GM21447 (cell line): ENCODE measurements at regions not wholly inside any gene's neighbourhood (a gene's known extent, or its start where the extent isn't known, plus 50 kb on each side); places are given as distances from the start of the nearest gene placed in this dataset.
"Not testable (repeated sequence)": the region's sequence is repeated elsewhere in the genome, so short reads cannot be mapped to it uniquely, and the experiment has no call there.

Source experiments
- ATAC-seq: cut with Tn5 transposase; IDR thresholded peaks from one replicate; pipeline ENCODE4 v1.9.1; 2021; ENCODE audit not compliant: unreplicated experiment

- ATAC-seq, result no peak
Observed at GRCh38 chr4:83926950-83927349, 391.0 kb downstream of the GPAT3 start.

DNA sequence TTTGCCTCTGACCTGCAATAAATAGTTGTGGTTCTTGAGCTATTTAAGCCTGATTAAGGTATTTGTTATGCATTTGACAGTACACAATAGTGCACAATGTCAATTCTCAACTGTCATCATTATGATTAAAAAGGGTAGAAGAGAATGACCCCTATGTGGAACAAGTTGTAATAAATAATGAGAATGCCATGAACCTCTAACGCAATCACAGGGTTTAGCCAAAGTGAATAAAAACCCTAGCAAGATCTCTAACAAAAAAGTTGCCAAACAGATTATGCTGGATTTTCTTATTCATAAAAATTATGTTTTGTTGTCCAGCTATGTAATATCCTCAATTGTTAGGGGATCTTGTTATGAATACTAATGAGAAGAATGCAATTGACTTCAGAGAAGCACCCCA, 387.4 kb downstream of the GPAT3 start:
- ATAC-seq, result no peak

GRCh38 chr4:83922402-83922801, 386.5 kb downstream of the GPAT3 start:
- no peak for ATAC-seq

DNA sequence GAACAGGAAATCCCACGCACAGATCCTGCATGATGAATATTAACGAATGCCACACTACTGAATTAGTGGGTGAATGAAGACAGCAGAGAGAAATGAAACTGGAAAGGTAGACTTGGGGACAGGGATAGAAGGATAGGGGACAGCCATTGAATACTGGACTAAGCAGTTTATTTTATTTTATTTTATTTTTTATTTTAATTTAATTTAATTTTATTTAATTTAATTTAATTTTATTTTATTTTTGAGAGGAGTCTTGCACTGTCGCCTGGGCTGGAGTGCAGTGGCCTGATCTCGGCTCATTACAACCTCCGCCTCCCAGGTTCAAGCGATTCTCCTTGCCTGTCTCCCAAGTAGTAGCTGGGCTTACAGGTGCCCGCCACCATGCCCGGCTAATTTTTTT, 385.2 kb downstream of the GPAT3 start:
- ATAC-seq, result no peak

DNA sequence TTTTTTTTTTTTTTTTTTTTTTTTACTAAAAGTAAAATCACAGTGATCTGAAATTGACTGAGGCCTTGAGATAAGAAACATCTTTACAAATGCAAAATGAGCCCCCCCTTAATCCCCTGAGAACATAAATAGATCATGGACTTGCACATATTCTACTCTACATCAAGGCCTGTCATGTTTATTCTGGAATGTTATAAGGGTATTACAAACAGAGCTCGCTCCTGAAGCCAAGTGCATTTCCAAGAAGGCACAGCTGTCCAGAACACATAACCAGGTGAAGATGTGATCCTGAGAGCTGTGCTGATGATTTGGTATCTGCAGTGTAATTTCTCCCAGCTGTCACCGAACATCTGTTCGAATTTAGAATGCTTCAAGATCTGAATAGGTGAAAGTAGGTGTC, 384.5 kb downstream of the GPAT3 start:
- ATAC-seq, result no peak

DNA sequence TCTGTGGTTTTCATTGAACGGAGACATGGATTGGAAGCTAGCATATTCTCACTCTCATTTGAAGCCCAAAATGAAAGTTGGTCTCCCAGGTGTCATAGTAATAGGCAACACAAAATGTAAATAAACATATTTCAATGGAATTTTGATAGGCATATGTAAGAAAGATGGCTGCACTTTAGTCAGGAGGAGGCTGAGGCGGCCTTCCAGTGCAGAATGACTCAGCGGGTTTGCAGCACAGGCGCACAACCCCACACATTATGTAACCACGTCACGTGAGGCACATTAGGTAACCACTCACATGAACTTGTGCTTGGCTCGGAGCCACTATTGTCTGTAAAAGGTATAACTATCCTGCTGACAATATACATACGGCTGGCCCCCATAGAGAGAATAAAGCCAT, 381.7 kb downstream of the GPAT3 start:
- no peak for ATAC-seq

- ATAC-seq, result no peak
Observed at GRCh38 chr4:83910693-83911092, 374.8 kb downstream of the GPAT3 start.

GRCh38 chr4:83906561-83906960, 370.7 kb downstream of the GPAT3 start:
- ATAC-seq, result no peak

GRCh38 chr4:83905952-83906351, 370.0 kb downstream of the GPAT3 start:
- no peak for ATAC-seq

- not testable (repeated sequence) for ATAC-seq
Observed at GRCh38 chr4:83903740-83904139, 367.8 kb downstream of the GPAT3 start.

DNA sequence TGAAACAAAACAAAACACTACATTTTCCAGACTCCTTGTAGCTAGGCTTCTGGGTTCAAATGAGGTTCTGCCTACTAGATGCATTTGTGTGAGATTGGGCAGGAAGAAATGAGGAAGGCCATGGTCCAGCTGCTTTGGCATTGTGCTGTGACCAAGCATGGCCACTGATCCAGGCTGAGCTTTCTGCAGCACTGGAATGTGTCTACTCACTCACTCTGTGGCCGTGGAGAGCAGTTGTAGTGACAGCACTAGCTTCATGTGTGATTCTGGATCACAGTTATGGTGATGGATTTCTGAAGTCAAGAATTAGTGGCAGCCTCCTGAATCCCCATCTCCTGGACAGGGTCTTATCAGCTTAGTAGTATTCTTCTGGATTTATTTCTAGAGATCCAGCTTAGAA, 358.9 kb downstream of the GPAT3 start:
- no peak for ATAC-seq

GRCh38 chr4:83890816-83891215, 354.9 kb downstream of the GPAT3 start:
- ATAC-seq, result no peak

DNA sequence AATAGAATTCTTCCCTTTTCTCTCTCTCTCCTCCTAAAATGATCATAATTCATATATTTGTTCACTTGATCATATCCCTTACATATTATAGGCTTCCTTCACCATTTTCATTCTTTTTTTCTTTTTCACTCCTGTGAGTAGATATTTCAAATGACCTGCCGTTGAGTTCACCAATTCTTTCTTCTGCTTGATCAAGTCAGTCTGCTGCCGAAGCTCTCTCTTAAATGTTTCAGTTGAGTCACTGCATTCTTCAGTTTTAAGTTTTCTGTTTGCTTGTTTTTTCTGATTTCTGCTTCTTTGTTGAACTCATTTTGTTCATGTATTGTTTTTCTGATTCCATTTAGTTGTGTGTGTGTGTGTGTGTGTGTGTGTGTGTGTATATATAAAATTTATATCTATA, 354.3 kb downstream of the GPAT3 start:
- no peak for ATAC-seq

GRCh38 chr4:83889802-83890201, 353.9 kb downstream of the GPAT3 start:
- ATAC-seq, result no peak

DNA sequence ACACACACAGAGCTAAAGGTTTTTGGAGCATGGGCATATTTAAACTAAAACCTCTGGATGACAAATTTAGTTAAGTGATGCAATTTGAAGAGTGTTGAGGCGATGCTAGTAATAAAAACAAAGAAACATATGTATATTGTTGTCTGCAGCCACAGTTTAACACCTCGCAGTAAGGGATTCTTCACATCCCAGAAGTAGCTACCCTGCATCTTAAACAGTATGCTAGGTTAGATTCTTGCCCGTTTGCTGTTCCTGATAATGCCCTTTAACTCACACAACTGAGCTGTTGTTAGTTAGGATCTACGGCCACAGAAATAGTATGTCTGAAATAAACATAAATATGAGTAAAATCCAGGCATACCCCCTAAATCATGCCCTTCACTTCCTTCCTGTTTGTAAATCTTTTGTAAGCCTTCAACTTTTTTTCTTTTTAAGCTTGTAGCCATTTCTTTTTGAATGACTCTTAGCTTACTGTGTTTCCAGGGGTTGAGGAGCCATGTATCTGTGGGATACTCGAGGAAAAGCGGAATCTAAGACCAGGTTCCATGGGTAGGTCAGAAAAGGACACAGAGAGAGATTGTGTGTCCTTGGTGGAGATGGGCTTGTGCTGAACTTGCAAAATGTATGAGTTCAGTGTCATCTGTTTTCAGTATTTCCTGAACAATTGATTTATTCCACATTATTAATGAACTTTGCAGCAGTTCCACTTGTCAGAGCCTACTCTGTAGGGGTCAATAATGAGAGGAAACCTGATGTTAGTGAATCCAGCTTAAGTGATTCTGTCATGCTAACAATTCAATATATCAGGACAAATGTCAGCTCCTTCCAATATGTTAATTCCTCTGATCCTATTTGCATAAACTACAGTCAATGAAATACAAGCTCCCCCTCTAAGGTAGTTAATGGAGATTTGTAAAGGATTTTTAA, 349.6 kb downstream of the GPAT3 start:
- ATAC-seq, result no peak

- no peak for ATAC-seq
Observed at GRCh38 chr4:83876047-83876446, 340.1 kb downstream of the GPAT3 start.

DNA sequence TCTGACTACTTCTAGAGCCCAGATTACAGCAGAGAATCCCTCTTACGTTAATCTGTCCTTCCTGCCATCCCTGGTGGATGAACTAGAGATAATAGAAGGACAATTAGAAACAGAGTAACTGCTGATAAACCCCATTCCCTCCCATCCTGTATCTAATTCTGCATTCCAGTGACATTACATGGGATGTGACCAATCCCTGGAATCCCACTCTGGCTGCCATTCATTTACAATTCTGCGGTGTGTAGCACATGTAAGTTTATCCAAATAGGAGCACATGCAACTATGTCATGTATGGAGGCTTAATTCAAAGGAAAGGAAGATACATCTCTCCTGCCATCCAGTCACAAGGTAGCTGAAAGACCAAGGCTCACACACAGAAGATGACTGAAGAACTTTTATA, 339.5 kb downstream of the GPAT3 start:
- ATAC-seq, result no peak

GRCh38 chr4:83873996-83874395, 338.1 kb downstream of the GPAT3 start:
- no peak for ATAC-seq

DNA sequence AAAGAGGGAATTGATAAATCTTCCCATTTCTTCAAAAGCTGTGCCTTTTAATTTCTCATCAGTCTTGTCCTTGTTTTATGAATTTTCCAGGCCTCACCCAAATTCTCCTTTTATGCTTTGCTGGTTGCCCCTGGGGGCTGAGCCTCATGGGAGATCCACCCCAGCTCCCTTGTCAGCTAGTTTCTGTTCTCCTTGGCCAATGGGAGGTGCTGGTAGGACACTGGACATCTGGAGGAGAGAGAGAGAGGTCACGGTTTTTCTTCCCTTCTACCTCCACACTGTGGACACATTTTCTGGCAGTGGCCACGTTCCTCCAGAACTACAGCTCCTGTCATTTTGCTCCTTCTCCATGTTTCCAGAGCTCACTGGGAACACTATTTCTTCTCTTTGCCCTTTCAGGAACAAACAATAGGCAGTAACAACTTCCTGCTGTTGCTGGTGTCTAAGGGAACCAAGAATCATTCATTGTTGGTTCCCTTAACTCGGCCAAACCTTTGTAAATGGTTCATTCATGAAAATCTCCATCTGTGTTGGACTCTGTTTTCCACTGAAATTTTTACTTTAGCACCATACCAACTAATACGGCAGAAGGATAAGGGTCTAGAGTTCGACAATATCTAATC, 334.5 kb downstream of the GPAT3 start:
- no peak for ATAC-seq

- ATAC-seq, result no peak
Observed at GRCh38 chr4:83866834-83867621, 331.1 kb downstream of the GPAT3 start.

DNA sequence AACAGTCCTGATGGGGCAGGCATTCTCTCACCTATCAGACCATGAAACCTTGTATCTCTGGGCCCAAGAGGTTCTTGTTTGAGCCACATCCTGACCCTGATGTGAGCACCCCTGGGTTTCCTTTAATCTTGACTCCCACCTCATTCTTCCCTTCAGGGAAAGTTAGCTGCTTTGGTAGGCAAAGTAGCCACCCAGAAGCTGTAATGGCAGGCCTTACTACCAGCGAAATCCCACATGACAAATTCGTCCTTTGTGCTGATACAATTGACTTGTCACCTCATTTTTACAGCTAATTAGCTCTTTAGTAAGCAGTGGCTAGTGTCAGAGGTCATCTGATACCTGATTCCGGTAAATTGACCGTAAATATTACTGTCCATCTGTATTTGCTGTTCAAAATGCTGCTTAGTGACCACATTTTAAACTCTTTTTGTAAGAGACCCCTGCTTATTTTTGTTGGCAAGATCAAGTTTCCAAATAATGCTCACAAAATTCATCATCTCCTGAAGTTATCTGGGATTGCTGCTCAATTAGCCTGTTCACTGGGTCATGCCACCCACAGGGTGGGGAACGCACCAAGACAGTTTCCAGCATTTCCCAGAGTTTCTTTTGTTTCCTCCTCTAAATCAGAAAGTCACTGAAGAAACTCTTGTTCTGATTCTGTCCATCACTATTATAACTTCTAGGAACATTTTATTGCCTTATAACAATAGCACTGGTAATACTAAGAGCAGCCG, 329.7 kb downstream of the GPAT3 start:
- no peak for ATAC-seq
